ENCODE measurements at regions not wholly inside any gene's neighbourhood (a gene's known extent, or its start where the extent isn't known, plus 50 kb on each side); places are given as distances from the start of the nearest gene placed in this dataset.

DNA sequence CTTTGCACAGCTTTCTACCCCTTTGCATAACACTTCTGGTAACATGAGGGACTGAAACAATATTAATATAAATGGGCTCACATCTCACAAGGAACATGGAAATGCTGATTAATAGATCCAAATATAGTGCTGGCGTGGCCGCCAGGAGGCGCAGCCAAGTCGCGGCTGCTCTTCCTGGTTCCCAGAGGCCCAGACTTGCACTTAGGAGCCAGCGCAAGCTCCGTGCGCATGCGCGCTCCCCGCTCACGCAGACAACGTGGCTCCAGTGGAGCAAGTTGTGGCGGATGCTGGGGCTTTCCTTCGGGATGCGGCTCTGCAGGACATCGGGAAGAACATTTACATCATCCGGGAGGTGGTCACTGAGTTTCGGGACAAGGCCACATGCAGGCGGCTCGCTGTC is 318.3 kb upstream of the SLC7A11 start:
- no peak for DNase-seq (ENCODE audit: low spot score)

DNA sequence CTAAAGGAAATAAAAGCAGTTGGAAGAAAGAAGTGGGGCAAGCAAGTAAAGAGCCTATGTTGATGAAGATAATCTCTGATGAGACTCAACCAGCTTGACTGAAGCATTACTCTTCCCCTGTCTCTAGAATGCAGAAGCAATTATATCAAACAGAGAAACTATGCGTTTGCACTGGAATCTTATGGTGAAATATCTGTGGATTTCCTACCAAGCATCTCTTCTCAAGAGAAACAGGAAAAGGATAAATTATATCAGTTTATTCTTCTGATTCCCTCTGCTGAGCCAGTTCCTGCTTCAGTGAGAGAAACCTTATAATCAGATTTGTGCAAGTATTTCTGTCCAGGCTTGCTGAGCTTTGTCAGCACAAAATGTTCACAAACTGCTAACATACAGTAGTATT is 316.7 kb upstream of the SLC7A11 start:
- no peak for DNase-seq (ENCODE audit: low spot score)

DNA sequence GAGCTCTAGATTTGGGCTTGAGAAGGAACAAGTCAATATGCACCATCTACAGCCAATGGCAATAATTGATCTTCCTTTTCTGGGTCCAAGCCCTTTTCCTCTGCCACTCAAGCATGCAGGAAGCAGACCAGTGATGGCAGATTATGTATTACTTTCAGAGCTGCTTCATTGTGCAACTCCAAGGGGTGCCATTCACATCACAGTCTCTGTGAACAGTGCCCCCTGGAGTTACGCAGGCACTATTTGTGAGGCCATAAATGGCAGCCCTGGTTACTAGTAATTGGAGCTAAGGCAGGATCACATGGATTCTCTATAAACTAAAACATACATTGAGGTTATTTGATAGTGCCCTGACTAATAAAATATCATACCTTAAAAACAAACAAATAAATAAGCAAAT is 313.4 kb upstream of the SLC7A11 start:
- DNase-seq (ENCODE audit: low spot score) = no peak

DNA sequence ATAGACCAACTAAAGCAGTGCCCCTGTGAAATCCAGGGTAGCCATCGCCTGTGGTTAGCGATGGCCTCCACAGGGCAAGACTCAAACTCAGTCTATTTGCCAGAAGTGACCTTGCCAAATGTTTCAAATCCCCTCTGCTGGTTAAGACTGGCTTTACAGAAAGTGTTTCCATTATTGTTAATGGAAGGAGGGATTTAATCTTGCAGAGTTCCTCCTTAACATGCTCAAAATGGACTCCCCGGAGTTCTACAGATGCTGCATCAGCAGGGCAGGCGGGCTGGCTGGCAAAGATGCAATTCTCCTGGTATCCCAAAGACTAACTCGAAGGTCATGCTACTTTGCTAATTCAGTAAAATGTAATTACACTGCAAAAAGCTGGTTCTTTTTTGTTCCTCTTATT is 313.0 kb upstream of the SLC7A11 start:
- DNase-seq (ENCODE audit: low spot score) = no peak

DNA sequence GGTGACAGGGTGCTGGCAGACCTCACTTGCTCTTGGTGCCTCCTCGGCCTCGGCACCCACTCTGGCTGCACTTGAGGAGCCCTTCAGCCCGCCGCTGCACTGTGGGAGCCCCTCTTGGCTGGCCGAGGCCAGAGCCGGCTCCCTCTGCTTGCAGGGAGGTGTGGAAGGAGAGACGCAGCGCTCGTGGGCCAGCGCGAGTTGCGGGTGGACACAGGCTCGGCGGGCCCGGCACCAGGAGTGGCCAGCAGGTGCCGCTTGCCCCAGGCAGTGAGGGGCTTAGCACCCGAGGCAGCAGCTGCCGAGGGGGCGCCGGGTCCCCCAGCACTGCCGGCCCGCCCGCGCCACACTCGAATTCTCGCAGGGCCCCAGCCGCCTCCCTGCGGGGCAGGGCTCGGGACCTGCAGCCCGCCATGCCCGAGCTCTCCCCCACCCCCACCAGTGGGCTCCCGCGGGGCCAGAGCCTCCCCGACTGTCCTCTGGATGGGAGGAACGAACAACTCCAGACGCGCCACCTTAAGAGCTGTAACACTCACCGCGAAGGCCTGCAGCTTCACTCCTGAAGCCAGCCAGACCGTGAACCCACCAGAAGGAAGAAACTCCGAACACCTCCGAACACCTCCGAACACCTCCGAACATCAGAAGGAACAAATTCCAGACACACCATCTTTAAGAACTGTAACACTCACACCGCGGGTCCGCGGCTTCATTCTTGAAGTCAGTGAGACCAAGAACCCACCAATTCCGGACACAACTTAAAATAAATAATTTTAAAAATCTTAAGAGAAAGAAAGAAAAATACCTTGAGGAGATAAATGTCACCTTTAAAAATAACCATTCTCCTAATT is 311.1 kb upstream of the SLC7A11 start:
- DNase-seq (ENCODE audit: low spot score) = no peak

DNA sequence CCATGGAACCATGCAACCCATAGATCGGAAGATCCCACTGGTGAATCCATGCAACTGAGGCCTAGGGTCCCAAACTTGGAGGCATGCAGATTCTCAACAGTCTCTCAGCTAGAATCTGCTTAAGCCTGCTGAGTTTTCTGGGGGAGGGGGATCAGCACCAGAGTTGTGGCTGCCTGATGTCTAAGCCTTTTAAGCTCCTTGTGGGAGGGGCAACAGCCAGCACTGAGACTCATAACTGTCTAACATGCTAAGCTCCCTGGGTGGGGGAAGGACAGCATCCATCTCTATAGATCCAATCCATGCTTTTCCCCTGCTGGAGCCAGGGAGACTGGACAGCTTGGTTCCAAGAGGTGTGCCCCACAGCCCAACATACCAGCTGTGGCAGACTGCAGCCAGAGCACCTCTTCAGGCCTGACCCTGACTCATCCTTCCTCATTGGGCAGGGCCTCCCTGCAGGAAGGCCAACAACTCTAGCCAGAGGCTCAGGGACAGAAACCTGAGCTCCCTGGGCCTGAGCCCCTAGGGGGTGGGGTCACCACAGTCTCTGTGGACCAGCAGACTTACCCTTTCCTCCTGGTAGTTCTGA is 300.1 kb upstream of the SLC7A11 start:
- DNase-seq (ENCODE audit: low spot score) = no peak

DNA sequence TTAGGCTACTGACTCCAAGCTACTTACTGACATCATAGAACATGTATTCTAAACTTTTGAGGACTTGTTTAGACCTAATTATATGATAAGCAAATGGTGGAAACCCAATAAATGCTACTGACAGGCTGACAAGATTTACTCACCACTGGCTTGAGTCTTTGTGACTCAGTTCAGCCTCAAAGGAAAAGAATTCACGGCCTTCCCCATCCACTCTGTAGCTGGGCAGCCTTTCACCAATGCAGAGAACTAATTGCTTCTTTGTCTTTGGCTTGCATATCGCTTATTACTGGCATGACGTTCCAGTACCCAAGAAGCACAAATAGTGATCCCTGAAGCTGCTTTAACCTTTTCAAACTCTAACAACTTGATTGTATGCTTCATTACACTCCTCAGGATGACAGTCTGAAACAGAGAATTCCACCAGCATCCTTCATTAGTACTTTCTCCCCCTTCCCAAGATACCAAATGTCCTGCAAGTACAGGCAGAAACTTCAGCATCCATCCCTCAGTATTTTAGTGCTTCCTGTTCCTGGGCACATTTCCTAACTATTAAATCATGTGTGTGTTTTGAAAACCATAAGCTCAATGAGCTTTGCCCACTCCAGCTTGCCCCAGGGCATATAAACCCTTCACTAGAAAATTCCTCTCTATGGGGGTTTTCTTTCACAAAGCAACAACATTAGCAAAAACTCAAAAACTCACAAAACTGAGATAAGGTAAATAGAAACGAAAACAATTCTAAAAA is 298.1 kb upstream of the SLC7A11 start:
- DNase-seq (ENCODE audit: low spot score) = no peak

DNA sequence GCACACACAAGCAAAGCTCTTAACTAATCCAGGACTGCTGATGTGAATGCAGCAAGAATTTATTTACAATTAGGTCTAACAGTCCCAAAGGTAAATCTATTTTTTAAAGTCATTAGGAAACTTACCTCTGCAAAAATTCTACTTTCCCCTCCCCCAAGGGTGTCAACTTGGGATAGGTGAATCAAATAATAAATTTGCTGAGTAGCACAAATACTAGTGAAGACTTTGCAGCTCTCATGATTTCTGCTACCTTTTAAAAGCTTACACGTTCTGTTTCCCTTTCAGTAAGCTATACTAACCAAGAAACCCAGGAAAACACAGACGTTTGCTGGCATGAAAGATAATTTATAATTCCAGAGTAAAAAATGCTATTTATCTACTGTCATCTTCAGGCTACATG is 296.6 kb upstream of the SLC7A11 start:
- DNase-seq (ENCODE audit: low spot score) = no peak

DNA sequence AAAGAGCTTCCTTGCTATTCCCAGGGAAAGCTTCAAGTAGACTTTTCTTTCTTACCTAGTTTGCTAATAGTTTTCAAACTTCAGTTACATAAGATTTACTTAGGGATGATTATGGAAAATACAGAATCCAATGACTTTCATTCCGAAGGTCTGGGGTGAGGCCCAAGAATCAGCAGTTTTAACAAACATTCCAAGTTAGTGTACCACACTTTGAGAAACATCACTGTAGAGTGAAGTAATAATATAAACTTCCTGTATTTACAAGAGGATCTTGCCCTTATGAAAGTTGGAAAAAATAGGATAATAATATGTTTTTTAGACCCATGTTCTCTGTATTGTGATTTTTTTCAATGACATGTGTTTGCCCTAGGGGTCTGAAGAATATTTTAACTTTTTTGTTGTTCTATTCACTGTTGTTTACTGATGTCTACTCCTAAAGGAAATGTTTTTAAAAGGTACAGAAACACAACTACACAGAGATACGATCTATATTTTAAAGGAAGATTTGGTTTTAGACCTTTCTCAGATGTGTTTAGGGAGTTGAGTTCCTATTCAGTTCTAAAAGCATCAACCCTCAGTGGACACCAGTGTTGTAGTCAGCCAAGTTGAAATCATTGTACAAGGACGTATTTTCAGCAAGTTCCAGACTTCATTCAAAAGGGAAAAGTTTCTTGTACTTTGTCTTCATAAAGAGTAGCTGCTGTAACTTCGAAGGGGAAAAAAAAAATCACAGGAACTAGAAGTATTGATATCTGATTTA is 295.8 kb upstream of the SLC7A11 start:
- DNase-seq (ENCODE audit: low spot score) = no peak

DNA sequence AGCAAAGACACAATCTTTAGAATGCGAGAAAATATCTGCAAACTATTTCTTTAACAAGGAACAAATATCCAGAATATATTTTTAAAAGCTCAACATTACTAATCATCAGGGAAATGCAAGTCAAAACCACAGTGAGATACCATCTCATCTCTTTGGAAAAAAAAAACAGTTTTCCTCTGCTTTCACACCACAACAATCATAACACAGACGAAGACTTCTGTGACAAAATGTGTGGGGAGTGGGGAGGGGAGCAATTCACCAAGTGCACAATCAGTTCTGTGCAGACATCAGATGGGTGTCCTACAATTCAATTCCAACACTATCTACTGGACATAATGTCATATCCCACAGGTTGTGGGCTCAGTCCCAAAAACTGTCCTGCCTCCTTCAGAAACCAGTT is 293.2 kb upstream of the SLC7A11 start:
- DNase-seq (ENCODE audit: low spot score) = no peak

DNA sequence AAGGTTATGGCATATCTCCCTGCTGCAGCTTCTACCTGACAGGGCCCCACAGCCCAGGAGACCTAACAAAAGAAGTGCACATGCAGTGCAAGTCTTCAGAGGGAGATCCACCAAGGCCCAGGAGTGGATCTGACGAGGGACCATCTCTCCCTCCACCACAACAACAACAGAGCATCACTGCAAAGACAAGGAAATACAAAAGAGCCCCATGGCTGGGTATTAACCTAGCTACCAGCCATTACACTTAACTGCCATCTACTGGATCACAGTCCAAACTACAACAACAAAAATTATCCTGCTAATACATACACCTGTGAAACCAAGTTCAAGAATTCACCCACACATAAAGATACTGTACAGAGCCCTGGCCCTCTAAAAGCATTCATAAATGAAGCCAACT is 280.2 kb upstream of the SLC7A11 start:
- DNase-seq (ENCODE audit: low spot score) = no peak

DNA sequence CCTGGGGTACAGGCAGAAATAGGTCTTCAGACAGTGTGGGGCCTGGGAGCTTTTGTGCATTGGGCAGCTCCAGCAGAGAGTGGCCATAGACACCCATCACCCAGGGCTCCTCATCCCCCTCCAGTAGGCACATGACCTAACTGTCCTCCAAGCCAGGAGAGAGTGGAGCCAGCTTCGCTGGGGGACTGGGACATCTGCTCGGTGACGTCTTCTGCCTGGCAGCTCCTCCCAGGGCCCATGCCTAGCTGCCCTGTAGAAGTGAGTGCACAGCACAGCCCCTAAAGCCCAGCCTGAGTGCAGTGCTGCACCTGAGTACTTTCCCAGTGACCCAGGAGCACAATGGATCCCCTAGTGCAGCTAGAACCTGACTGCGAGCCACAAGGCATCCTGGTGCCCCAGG is 279.7 kb upstream of the SLC7A11 start:
- no peak for DNase-seq (ENCODE audit: low spot score)

DNA sequence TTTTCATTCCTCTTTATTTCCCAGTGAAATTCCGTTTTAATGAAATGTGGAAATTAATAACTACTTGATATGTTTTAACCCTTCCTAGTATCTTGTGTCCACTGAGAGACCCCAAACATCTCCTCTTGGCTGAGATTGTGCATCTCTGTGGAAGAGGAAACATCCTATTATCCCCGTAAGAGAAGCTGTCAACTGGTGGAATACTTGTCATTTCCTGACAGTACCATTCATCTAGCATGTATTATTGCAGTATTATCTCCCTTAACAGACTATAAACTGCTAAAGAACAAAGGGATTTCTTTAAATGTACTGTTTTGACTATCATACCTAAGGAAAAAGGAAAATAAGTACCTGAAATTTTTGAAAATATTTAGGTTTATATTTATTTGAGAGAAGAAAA is 277.3 kb upstream of the SLC7A11 start:
- no peak for DNase-seq (ENCODE audit: low spot score)

DNA sequence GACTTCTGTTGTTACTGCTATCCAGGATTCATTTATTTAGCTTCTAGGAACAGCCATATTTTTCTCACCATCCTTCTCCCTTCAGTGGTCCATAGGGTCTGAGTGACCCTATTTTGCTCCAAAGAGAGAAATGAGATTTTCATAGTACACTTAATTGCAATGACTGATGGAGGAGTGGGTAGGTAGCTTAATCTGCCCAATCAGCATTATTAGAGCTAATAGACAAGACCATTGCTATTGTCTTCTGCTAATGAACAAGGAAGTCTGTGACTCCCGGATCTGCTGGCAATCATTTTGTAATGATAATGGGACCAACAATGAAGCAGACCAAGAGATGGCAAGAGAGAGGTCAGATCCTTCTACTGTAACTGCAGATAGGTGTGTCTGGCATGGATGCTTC is 271.4 kb upstream of the SLC7A11 start:
- no peak for DNase-seq (ENCODE audit: low spot score)

DNA sequence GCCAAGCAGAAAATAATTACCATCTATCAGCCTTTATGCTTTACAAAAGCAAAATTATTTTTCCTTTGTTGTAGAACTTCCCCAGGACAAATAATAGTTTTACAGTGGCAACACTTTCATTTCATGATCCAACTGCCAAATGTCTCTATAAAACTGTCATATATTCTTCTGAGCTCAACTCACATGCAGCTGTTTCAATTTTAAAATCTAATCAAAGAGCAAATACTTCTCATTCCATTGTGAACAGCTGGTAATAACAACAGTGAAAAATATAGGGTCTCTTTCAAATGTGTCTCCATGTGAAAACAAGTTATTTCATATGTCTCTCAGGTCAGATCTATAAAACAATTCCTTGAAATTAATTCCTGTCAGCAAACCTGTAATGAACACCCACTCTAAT is 270.6 kb upstream of the SLC7A11 start:
- DNase-seq (ENCODE audit: low spot score) = no peak

DNA sequence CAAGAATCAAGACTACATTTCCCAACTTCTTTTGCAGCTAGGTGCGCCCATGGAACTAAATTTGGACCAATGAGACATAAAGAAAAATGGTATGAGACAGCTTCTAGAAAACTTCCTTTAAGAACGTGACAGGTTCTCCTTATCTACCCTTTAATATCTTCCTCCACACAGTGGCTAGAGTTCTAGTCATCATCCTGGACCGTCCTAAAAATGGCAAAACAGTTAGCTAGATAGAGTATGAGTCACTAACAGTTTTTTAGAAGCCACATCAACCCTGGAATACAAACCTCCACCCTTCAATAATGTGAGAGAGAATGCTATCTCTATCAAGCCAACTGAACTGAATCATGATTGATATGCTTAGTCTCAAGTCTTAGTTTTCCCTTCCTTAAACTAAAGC is 267.9 kb upstream of the SLC7A11 start:
- DNase-seq (ENCODE audit: low spot score) = no peak

DNA sequence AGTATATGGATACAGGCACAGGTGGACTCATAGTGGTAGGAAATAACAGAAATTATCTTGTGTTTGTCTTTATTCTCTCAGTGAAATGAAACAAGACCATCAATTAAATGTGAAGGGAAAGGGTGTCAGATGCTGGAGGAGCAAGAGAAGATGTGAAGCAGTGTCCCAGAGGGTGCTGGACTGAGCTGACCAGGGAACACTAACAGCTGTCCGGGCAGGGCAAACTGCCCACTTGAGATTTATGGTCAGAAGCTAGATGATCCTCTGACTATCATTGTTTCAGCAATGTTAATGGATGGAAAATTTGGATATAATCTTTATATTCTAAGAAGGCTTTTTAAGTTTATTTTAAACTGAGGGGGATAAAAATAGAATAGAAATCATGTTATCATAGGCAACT is 267.2 kb upstream of the SLC7A11 start:
- DNase-seq (ENCODE audit: low spot score) = no peak

DNA sequence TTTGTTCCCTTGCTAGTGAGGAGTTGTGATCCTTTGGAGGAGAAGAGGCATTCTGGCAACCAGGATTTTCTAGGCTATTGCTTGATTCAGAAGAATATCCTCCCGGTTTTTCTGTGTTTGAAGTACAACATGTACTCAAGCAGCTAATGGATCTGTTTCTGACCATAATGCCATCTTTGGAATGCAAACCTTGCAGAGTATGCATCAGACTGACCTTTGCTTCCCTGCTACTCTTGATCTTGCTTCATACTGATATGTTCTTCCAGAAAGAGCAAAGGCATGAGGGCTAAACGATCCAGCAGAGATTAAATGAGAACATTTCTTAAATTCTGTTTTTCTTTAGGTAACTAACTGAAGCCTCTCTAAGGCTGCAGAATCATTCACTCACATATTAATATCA is 265.4 kb upstream of the SLC7A11 start:
- DNase-seq (ENCODE audit: low spot score) = no peak

DNA sequence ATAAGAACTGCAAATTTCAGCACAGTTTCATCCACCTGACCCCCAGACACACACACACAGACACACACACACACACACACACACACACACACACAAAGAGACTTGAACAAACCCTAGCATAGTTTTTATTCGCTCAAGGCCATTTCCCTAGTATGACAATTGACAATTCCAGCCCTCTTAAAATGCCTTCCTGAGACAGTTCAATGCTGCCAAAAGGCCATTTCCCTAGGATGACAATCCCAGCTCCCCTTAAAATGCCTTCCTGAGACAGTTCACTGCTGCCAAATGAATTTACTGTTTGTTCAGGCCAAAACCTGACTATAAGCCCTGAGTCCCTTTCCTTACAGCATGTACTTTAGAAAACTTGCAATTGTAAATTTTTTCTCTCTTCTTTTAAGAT is 259.5 kb upstream of the SLC7A11 start:
- DNase-seq (ENCODE audit: low spot score) = no peak

DNA sequence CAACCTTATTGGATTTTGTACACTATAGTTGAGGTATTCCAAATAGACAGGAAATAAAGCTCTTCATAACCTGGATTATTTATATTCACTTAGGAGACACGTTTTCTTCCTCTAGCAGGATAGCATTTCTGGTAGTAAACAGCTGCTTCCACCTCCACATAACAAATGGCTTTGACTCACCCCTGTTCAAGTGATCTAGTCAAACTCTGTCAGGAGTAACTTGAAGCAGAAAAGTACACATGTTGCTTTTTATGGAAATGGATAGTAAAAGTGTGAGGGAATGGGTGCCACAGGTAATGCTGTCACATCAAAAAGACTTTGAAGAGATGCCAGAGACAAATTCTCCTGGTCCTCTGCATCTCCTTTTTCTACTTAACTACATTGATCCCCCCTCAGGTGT is 258.7 kb upstream of the SLC7A11 start:
- DNase-seq (ENCODE audit: low spot score) = no peak

DNA sequence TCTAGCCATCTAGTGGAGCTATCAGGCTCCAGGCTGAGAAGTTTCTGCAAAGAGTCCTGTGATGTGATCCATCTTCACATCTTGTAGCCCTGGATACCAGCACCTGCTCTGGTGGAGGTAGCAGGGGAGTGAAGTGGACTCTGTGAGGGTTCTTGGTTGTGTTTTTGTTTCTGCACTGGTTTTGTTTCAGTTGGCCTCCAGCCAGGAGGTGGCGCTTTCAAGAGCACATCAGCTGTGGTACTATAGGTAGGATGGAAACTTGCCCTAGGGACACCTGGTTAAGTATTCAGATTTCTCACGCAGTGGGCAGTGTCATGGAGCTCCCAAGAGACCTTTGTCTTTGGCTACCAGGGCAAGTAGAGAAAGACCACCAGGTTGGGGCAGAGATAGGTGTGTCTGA is 257.5 kb upstream of the SLC7A11 start:
- no peak for DNase-seq (ENCODE audit: low spot score)

DNA sequence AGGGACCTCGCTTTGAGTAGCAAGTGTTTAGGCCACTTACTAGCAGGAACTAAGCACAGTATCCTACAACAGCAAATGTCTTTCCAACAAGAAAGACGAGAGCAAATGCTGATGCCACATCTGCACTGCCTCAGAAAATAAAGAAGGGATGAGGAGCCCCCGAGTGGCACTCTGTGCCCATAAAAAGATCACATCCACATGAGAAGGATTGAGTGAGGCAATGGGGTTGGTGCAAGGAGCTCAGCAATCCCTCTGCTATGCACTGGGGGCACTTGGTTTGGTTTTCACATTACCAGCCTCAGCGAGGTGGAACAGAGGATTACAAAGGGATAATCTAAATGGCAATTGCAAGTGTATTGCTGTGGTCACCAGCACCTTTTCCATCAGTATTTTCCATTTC is 252.8 kb upstream of the SLC7A11 start:
- no peak for DNase-seq (ENCODE audit: low spot score)

DNA sequence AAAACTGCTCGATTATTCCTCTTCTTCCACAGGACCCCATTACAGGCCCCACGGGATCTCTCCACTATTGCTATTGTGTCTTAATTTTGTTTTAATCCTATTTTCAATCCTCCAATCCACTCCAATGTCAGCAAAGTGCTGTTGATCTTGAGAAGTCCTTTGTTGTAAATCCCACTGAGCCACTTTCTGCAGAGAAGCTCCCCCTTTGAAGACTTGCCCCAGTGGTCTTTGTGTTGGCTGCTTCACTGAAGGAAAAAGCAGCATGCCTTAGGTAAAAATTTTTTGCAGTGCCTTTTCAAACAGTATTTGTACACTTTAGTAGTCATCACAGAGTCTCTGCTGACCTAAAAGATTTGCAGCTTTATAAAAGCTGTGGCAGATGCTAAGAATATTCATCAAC is 252.0 kb upstream of the SLC7A11 start:
- no peak for DNase-seq (ENCODE audit: low spot score)

Measured in CD4-positive, alpha-beta T cell treated with Interleukin-6 at 100 ng/mL for 8 hours (primary cell).